ENCODE measurements at regions not wholly inside any gene's neighbourhood (a gene's known extent, or its start where the extent isn't known, plus 50 kb on each side); places are given as distances from the start of the nearest gene placed in this dataset.

GRCh38 chr2:23077596-23077995, 307.4 kb upstream of the KLHL29 start:
- no peak overlapping the region for H3K4me3 ChIP-seq (replicated peaks in 1 of 2; ENCODE audit: low read depth in 2 of 2, low read length in 2 of 2)
- no peak for DNase-seq (ENCODE audit: low read depth in 2 of 2)
- TF ChIP-seq, protein P1, sequence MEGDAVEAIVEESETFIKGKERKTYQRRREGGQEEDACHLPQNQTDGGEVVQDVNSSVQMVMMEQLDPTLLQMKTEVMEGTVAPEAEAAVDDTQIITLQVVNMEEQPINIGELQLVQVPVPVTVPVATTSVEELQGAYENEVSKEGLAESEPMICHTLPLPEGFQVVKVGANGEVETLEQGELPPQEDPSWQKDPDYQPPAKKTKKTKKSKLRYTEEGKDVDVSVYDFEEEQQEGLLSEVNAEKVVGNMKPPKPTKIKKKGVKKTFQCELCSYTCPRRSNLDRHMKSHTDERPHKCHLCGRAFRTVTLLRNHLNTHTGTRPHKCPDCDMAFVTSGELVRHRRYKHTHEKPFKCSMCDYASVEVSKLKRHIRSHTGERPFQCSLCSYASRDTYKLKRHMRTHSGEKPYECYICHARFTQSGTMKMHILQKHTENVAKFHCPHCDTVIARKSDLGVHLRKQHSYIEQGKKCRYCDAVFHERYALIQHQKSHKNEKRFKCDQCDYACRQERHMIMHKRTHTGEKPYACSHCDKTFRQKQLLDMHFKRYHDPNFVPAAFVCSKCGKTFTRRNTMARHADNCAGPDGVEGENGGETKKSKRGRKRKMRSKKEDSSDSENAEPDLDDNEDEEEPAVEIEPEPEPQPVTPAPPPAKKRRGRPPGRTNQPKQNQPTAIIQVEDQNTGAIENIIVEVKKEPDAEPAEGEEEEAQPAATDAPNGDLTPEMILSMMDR (IDR thresholded peaks at IDR 0.05; ENCODE audit: low read depth, low read length), result no peak

GRCh38 chr2:23078784-23079434, 306.1 kb upstream of the KLHL29 start:
- TF ChIP-seq, protein P1 (IDR thresholded peaks at IDR 0.05; ENCODE audit: low read depth, low read length), result no peak
- DNase-seq (ENCODE audit: low read depth in 2 of 2), result no peak
- no peak overlapping the region for H3K4me3 ChIP-seq (replicated peaks in 1 of 2; ENCODE audit: low read depth in 2 of 2, low read length in 2 of 2)

GRCh38 chr2:23083966-23084365, 301.0 kb upstream of the KLHL29 start:
- H3K4me3 ChIP-seq (replicated peaks in 1 of 2; ENCODE audit: low read depth in 2 of 2, low read length in 2 of 2), result no peak overlapping the region
- TF ChIP-seq, protein P1 (IDR thresholded peaks at IDR 0.05; ENCODE audit: low read depth, low read length), result no peak
- DNase-seq (ENCODE audit: low read depth in 2 of 2), result no peak

- no peak overlapping the region for H3K4me3 ChIP-seq (replicated peaks in 1 of 2; ENCODE audit: low read depth in 2 of 2, low read length in 2 of 2)
- TF ChIP-seq, protein P1 (IDR thresholded peaks at IDR 0.05; ENCODE audit: low read depth, low read length), result no peak
- no peak for DNase-seq (ENCODE audit: low read depth in 2 of 2)
These were observed 294.0 kb upstream of the KLHL29 start for GRCh38 chr2:23091019-23091418.

GRCh38 chr2:23091900-23092299, 293.1 kb upstream of the KLHL29 start:
- no peak for DNase-seq (ENCODE audit: low read depth in 2 of 2)
- TF ChIP-seq, protein P1 (IDR thresholded peaks at IDR 0.05; ENCODE audit: low read depth, low read length), result no peak
- no peak overlapping the region for H3K4me3 ChIP-seq (replicated peaks in 1 of 2; ENCODE audit: low read depth in 2 of 2, low read length in 2 of 2)

GRCh38 chr2:23092831-23093230, 292.1 kb upstream of the KLHL29 start:
- DNase-seq (ENCODE audit: low read depth in 2 of 2), result peak; percentile 5 to 8
- TF ChIP-seq, protein P1 (IDR thresholded peaks at IDR 0.05; ENCODE audit: low read depth, low read length), result no peak
- H3K4me3 ChIP-seq (replicated peaks in 1 of 2; ENCODE audit: low read depth in 2 of 2, low read length in 2 of 2), result no peak overlapping the region

- TF ChIP-seq, protein P1 (IDR thresholded peaks at IDR 0.05; ENCODE audit: low read depth, low read length), result no peak
- H3K4me3 ChIP-seq (replicated peaks in 1 of 2; ENCODE audit: low read depth in 2 of 2, low read length in 2 of 2), result no peak overlapping the region
- no peak for DNase-seq (ENCODE audit: low read depth in 2 of 2)
These were observed 291.5 kb upstream of the KLHL29 start for GRCh38 chr2:23093513-23093912.

Data from cardiac fibroblast (primary cell).